ENCODE measurements at regions not wholly inside any gene's neighbourhood (a gene's known extent, or its start where the extent isn't known, plus 50 kb on each side); places are given as distances from the start of the nearest gene placed in this dataset.

- no peak for TF ChIP-seq CTCF (IDR thresholded peaks at IDR 0.05)
- TF ChIP-seq POLR2A (IDR thresholded peaks at IDR 0.05): no peak
Measured at GRCh38 chr3:106817706-106818105, 559.5 kb upstream of the CCDC54 start.

Measured in body of pancreas (tissue), 4 donors.